NCI-H510A treated with DMSO at 0.1 percent for 48 hours (cell line): ENCODE measurements at regions not wholly inside any gene's neighbourhood (a gene's known extent, or its start where the extent isn't known, plus 50 kb on each side); places are given as distances from the start of the nearest gene placed in this dataset.

Source experiments
- DNase-seq: peaks from one replicate; lab custom pipeline; 2025; lab: John Stamatoyannopoulos, UW

DNA sequence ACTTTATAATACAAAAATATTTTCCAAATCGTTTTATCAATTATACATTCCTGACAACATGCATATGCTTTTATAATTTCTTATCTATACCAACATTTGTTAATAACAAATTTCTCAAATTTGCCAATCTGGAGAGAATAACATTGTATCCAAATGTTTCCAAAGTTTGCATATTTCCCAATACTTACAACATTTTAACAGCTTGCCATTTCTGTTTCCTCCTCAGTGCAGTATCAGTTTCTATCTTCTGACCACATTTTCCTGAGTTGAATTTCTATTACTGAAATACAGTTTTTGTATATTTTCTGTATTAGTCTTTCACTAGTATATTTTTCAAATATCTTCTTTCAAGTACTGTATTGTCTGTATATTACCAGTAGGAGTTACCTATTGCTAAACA, 1594.3 kb downstream of the PLA2G4A start:
- DNase-seq = no peak

DNA sequence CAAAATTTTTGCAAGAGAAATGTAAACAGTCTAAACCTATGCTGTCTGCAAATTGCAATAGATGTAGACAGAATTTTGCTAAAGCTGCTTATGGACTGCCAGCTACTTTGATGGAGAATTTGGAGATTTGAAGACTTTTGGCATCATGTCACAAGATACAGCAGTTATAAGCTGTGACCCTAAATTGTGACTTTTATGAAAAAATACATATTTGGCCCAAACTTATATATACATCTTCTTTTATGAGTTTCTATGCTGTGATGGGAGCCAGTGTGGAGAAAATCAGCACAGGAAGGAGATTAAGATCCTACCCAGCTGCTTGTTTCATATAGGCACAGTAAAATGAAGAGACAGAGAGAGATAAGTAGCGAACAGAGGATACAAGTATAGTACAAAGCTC, 1595.4 kb downstream of the PLA2G4A start:
- DNase-seq = no peak

DNA sequence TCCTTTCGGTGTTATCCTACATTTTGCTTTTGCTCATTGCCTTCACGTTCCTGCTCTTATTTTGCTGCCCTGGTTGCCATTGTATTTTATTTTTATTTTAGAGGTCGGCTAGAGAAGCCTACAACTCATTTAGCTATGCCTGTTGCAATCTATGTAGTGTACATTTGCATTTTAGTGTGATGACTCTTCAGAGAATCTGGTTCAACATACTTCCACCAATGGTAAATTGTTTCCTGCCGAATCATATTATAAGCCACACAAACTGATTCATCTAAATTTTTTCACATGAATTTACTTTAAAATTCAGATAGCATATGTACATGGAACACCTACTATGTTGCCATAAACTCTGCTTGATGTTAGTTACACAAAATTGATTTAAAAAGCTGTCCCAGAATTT, 1596.9 kb downstream of the PLA2G4A start:
- no peak for DNase-seq

DNA sequence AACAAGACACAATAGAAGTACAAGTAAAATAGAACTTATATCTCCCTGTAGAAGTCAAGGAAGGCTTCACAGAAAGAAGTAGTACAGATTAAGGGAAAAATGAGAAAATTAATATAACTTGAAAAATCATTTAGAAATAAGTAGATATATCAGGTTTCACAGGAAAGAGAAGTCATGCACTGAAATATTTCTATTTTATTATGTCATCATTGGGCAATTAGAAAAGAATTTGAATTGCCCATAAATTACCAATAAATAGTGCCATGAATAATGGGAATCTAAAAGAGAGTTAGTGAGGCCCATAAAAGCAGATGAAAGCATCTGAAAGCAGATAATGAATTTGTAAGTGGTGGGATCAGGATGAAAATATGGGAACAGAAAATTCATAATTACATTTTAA, 1597.8 kb downstream of the PLA2G4A start:
- DNase-seq = no peak

DNA sequence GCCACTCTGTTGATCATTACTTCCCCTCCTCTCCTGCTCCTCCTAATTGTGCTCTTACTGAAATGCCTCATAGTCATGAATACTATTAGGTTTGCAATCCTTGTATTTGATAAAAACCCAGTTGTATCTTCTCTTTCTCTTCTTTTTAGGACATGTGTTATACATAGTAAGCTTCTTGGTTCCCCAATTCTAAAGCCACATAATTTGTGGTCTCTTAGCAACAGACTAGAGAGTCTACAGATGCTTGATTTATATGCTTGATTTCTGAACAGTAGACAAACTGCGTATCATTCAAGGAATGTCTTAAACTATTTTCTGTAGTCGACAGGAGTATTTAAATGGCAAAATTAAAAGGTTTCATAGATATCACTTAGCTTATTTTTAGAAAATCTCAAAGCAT, 1598.9 kb downstream of the PLA2G4A start:
- DNase-seq = no peak

DNA sequence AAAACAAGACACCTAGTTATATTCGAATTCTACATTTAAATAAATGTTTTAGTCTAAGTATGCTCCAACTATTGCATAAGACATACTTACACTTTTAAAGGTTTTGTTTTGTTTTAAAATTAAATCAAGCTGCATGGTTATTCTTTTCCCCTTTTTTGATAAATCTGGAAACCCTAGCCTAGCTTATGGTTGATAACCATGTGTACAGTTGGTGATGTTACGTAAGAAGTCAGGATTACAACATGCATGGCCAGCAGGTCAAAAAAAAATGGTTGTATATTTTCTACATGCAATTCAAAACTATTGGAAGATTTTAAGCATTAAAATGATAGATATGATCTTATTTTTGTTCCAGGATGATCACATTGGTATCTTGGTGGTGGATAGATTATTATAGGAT, 1600.6 kb downstream of the PLA2G4A start:
- no peak for DNase-seq

DNA sequence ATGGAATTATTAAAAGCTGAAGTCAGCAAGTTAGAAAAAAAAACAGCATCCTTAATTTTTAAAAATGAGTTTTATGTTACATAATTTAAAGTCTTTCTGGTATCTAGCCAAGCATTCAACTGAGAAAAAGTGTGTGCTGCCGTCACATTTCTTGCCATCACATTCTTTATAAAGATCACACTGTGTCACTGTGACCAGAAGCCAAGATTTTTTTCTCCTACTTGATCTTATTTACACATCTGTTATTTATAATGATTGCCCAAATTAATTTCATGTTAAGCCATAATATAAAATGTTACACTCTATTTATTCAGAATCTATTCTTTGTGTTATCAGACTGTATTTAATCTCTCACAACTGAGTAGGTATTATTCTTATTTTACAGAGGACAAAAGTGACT, 1603.7 kb downstream of the PLA2G4A start:
- DNase-seq = no peak

DNA sequence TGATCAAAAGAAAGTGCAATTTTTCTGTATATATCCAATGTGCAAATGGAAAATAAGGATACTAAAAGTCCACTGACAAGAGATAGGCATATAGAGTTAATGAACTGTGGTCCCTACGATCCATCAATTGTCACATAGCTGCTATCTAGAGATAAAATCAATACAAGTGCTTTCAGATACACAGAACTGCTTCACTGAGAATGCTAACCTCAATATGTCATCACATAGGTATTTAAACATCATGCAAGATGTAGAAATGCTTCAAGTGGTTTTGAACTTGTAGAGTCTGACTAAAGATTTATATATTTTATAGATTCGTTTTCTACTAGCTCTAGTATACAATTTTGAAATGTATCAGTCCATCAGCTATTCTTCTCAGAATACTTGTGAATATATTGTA, 1604.7 kb downstream of the PLA2G4A start:
- DNase-seq = no peak

DNA sequence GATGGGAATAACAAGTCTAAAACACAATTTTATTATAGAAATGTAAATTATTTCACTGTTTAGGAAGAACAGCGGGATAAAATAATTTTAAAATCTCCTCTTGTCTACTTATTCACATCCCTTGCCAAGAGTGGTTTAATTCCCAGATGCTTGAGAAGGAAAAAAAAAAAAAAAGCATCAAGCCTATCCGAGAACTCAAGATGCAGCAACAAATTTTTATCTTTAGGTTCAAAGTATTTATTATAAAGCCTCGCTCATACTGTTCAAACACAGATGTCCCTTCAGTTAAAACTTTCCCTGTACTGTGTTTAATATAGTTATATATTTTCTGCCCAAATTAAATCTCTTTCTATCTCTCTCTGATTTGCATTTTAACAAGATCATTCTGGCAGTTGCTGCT, 1615.8 kb downstream of the PLA2G4A start:
- no peak for DNase-seq

DNA sequence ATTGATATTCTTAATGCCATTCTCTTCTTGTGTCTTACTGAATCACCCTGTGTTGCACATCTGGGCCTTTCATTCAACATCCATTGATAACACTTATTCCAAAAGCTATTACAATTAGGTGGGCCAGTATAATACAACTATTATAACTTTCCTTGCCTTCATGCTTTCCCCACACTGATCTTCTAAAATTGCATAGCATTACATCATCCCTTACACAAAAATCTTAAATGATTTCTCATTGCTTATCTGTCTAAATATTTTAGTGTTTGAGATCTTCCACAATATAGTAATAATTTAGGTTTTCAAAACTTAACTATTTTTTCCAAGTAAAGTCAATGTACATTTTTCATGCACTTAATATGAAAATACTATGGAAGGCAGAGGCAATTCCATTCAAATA, 1634.1 kb downstream of the PLA2G4A start:
- DNase-seq = no peak

DNA sequence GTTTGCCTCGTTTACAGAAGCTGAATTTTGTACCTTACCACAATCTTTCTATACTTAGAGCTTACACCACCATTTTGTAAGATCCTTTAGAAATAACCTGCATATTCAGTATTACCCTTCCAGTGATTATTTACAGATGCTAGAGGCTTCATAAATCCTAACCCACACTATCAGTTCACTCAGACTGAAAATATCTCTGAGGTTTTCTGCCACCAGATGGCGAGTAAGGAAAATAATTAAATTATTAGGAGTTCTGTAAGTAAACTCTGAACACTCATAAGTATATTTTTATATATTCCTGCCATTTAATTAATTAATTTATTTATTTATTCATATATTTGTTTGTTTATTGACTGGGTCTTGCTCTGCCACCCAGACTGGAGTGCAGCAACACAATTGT, 1635.2 kb downstream of the PLA2G4A start:
- DNase-seq = no peak

DNA sequence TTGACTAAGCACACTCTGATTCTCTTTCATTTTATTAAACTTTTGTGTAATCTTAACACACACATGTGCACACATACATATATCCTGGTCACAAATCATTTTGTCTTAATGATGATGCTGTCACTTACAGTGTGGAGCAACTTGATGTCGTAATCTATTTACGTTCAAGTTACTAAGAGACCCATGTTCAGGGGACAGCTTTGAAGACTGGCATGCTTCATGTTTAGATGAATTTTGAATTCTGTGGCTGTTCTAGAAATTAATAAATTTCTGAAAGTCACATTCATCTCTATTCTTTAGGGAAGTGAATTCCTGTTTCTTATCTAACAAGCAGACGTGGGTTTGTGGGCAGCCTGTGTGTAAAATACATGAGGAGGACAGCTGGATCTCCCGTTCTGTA, 1637.8 kb downstream of the PLA2G4A start:
- no peak for DNase-seq

DNA sequence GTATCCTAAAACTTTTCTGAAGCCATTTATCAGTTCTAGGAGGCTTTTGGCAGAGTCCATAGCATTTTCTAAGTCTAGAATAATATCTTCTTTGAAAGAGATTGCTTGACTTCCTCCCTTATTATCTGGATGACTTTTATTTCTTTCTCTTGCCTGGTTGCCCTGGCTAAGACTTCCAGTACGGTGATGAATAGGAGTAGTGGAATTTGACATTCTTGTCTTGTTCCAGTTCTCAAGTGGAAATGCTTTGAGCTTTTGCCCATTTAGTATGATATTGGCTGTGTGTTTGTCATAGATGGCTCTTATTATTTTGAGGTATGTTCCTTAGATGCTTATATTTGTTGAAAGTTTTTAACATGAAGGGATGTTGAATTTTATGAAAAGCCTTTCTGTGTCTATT, 1647.9 kb downstream of the PLA2G4A start:
- no peak for DNase-seq

DNA sequence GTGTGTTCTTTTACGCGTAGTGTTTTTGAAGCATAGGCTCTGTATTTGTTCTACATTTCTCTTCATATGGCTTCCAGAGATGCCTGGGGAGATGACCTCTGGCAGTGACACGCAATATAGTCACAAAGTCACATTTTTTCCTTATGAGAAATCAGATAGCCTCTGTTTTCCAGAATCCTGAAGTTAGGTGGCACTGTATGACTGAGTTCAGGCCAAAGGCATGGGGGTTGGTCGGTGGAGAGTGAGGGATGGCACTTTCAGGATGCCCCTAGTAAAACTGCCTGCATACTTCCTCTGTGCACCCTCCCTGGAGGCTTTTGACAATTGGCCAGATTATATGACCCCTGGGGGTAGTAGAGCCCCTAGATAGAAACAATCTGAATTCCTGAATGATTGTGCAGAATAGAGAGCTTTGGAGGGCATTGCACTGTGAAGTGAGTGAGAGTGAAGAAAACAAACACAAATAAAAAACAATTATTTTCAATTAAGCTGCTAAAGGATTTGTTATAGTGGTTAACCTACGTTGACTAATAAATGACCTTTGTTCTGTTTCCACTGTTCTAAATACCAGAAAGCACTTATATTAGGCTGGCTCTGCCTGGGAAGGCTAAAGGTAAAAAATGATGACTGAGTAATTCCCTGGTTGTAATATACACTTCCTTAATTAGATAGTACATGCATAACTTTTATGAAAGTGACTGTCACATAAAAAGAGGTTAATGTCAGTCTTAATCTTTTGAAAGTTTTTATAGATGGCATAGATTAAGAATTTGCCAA, 1660.8 kb downstream of the PLA2G4A start:
- DNase-seq = no peak

DNA sequence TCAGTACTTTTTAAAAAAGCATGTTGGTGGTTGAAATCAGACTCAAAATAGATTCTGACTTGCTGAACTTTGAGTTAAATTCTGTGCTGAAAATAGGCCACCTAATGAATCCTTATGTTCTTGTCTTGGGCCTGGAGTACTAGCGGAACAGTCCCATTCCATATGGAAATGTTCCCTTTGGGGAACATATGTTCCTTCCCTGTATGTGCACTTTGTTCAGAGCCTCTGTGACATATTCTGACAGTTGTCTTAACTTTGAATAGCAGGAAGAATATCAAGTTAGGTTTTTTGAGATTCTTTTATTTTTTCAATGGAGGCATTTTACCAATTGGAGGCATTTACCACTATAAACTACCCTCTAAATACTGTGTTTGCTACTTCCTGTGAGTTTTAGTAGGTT, 1667.8 kb downstream of the PLA2G4A start:
- DNase-seq = no peak

DNA sequence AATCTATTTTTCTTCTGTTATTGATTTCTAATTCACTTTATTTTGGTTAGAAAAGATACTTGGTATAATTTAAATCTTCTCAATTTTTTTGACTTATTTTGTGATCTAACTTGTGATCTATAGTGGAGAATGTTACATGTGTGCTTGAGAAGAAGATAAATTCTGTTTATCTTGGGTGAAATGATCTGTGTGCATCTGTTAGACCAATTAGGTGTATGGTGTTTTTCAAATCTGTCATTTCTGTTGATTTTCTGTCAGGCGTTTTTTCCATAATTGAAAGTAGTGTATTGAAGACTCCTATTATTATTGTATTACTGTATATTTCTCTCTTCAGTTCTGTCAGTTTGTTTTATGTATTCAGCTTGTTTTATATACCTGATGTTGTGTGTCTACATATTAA, 1668.3 kb downstream of the PLA2G4A start:
- no peak for DNase-seq

DNA sequence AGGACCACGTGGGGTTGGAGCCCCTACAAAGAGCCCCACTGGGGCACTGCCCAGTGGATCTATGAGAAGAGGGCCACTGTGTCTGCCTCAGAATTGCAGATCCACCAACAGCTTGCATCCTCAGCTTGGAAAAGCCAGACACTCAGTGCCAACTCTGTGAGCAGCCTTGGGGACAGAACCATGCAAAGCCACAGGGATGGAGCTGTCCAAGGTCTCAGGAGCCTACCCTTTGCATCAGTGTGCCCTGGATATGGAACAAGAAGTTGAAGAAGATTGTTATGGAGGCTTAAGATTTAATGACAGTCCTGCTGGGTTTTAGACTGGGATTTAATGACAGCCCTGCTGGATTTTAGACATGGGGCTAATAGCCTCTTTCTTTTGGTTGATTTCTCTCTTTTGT, 1670.9 kb downstream of the PLA2G4A start:
- DNase-seq = no peak

DNA sequence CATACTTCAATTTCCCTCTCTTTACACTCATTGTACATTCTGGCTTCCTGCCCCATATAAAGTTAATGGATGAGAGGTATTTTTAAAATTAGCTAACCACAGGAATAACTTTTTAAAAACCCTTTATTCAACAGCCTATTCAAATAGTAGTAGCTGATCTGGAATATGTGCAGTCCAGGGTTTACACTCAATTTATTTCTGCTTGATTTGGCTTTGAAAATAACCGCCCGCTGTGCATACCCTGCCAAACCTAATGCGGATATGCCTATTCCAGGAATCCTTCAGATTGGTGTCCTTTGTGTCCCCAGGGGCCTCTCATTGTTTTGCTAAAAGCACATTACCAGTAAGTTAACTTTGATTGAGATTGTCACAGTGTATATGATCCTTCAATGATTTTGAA, 1686.2 kb downstream of the PLA2G4A start:
- DNase-seq = no peak

DNA sequence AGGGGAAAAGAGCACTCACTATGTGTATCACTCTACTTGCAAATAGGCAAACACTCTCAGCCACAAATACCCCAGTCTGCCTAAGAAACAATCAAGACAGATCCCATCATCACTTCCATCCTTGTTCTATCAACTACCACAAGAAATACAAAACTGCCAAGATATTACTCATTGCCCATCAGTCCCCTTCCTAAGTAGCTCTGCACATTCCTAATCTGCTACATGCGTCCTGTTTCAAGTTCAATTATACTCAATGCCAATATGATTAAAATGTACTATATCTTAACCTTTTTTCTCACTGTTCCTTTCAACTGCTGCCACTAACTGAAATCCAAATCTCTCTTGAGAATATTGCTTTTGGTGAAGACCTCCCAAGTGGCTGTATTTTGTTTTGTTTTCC, 1688.4 kb downstream of the PLA2G4A start:
- no peak for DNase-seq

DNA sequence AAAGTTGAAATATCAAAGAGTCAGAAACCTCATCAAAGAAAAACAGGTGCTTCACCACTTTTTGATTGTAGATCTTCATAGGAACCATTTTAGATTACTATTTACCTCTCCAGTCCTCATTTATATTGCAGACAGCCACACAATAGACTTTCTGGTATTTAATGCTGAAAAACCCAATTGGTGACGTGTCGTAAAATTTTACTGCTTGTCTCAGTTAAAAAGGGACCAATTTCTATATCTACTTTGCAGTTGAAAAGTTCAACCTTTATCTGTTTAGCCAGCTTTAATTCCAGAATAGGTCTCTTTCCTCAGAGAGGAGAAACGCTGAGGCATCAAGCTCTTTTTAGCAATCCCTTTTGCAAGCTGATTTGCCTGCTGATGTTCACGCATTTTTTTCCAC, 1722.4 kb downstream of the PLA2G4A start:
- no peak for DNase-seq

DNA sequence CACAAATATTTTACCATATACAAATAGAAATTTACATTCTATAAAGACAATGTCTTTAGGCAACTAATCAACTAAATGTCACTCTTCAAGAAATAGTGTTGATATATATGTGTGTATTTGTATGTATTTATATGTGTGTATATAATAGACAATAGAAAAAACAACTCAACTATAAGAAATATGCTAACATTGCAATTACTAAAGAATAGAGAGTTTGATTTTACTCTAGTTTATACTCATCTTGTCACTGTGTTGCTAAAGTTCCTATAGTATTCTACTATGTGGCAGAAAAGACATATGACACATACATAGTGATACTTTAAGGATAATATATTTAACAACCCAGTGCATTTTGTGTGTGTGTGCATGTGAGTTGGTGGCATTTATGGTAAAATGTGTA, 1728.3 kb downstream of the PLA2G4A start:
- no peak for DNase-seq

DNA sequence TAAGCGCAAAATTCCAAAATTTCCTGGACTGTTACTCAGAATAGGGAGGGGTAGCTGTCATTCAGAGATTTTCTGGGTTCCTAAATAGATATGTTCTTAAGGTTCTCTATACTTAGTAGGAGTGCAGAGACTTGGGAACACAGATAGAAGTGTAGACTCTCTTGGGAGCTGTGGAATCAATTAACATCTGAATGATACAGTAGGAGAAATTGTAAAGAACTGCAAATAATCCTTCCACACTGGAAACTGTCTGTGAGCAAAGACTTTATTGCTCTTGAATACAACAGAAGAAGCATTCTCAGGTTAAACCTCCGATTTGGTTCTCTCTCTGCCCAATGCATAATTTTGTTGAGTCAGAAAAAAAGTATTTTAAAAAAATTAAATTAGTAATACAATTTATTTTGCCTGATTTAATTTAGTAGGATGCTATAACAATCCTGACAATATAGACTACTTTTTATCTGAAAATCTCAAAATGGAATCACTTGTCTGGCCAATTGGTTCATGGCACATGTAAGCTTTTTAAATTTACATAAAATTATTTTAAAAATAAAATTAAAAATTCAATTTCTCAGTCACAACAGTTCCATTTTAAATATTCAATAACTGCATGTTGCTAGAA, 1754.3 kb downstream of the PLA2G4A start:
- no peak for DNase-seq

DNA sequence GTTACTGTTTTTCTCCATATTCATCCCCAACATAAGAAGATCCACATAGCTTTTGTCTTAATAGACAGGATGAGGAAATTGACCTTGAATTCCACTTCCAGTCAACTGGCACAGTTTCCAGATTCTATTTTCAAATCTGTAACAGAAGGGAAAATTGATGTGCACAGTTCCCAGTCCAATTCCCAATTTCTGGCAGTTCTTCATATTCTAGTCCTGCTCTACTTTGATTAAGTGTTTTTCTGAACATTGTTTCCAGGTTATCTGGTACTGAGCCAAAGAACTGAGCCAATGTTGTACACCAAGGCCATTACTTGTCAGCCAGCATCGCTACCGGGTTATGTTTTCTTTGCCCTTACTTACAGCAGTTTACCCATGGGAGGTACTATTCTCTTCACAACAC, 1755.4 kb downstream of the PLA2G4A start:
- DNase-seq = no peak

DNA sequence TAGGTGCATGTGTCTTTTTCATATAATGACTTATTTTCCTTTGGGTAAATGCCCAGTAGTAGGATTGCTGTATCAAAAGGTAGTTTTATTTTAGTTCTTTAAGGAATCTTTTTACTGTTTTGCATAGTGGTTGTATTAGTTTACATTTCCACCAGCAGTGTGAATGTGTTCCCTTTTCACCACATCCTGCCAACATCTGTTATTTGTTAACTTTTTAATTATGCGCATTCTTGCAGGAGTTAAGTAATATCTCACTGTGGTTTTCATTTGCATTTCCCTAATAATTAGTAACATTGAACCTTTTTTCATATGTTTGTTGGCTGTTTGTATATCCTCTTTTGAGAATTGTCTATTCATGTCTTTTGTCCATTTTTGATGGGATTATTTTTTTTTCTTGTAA, 1761.9 kb downstream of the PLA2G4A start:
- DNase-seq = no peak
